Neural cell (in vitro differentiated cells): ENCODE measurements at regions not wholly inside any gene's neighbourhood (a gene's known extent, or its start where the extent isn't known, plus 50 kb on each side); places are given as distances from the start of the nearest gene placed in this dataset.

Experiments
- H2AFZ ChIP-seq: fragments of 200-600, 300-800 bp; sonication (generic), shearing (Covaris generic); 2 replicates; pipeline ENCODE4 v1.6.0; 2014; ENCODE audit warnings: low read depth, mild to moderate bottlenecking, antibody characterized with exemption, low read length, moderate library complexity
- H3F3A ChIP-seq: fragments of 200-600 bp; shearing (Covaris generic); 2 replicates; pipeline ENCODE4 v1.6.1; 2016; ENCODE audit warnings: mild to moderate bottlenecking, moderate library complexity, mixed read lengths, antibody characterized with exemption, low read length; ENCODE audit not compliant: insufficient read depth, poor library complexity, severe bottlenecking
- H3K27ac ChIP-seq: fragments of 200-600, 300-800 bp; sonication (generic), shearing (Covaris generic); 2 replicates; pipeline ENCODE4 v1.5.1; 2014; ENCODE audit warnings: mild to moderate bottlenecking, low read length, moderate library complexity
- H3K27me3 ChIP-seq: fragments of 300-800, 200-600 bp; sonication (generic), shearing (Covaris generic); 2 replicates; pipeline ENCODE4 v1.6.0; 2014; ENCODE audit warnings: mild to moderate bottlenecking, low read depth, low read length, moderate library complexity; ENCODE audit not compliant: insufficient read depth
- H3K36me3 ChIP-seq: fragments of 300-800, 200-600 bp; sonication (generic), shearing (Covaris generic); 2 replicates; pipeline ENCODE4 v1.5.1; 2014; ENCODE audit warnings: mild to moderate bottlenecking, antibody characterized with exemption, low read length, moderate library complexity; ENCODE audit not compliant: insufficient read depth
- H3K4me2 ChIP-seq: fragments of 300-800, 200-600 bp; sonication (generic), shearing (Covaris generic); 2 replicates; pipeline ENCODE4 v1.6.0; 2014; ENCODE audit warnings: mild to moderate bottlenecking, low read length
- H3K4me3 ChIP-seq: fragments of 300-800, 200-600 bp; sonication (generic), shearing (Covaris generic); 2 replicates; pipeline ENCODE4 v1.5.1; 2014; ENCODE audit warnings: mild to moderate bottlenecking, low read length, moderate library complexity
- H3K79me2 ChIP-seq: fragments of 200-600 bp; shearing (Covaris generic); replicated peaks from 2 replicates; pipeline ENCODE4 v1.6.0; 2014; ENCODE audit warnings: mild to moderate bottlenecking, low read length, moderate library complexity; ENCODE audit not compliant: insufficient read depth
- H3K9ac ChIP-seq: fragments of 300-800, 200-600 bp; sonication (generic), shearing (Covaris generic); 2 replicates; pipeline ENCODE4 v1.6.1; 2016; ENCODE audit warnings: mild to moderate bottlenecking, low read length, mixed read lengths
- H3K9me2 ChIP-seq: fragments of 200-600 bp; shearing (Covaris generic); 2 replicates; pipeline ENCODE4 v1.6.1; 2016; ENCODE audit warnings: mild to moderate bottlenecking, low read length, mixed read lengths; ENCODE audit not compliant: insufficient read depth
- H3K9me3 ChIP-seq: fragments of 200-600, 300-800 bp; sonication (generic), shearing (Covaris generic); 2 replicates; pipeline ENCODE4 v1.6.1; 2016; ENCODE audit warnings: mild to moderate bottlenecking, mixed run types, low read length, moderate library complexity, mixed read lengths
- H4K20me1 ChIP-seq: fragments of 200-600 bp; shearing (Covaris generic); 2 replicates; pipeline ENCODE4 v1.6.1; 2016; ENCODE audit warnings: mild to moderate bottlenecking, mixed run types; ENCODE audit not compliant: insufficient read depth
- EP300 ChIP-seq: fragments of 450-650 bp; conservative IDR thresholded peaks from 2 replicates; pipeline ENCODE4 v1.6.1; 2014; ENCODE audit warnings: antibody characterized with exemption, mild to moderate bottlenecking, moderate library complexity; ENCODE audit not compliant: poor library complexity, severe bottlenecking
- EZH2 ChIP-seq: fragments of 200-600, 300-800 bp; shearing (Covaris generic), sonication (generic); IDR thresholded peaks from 2 replicates; pipeline ENCODE4 v1.6.1; 2014; ENCODE audit warnings: antibody characterized with exemption, low read length, borderline replicate concordance, mild to moderate bottlenecking; ENCODE audit not compliant: insufficient read depth, poor library complexity, severe bottlenecking
- MXI1 ChIP-seq: fragments of 450-650 bp; conservative IDR thresholded peaks from 2 replicates; pipeline ENCODE4 v1.6.1; 2014; ENCODE audit warnings: antibody characterized with exemption, mild to moderate bottlenecking; ENCODE audit not compliant: poor library complexity, severe bottlenecking
- POLR2AphosphoS5 ChIP-seq: IDR thresholded peaks from 2 replicates; pipeline ENCODE4 v1.6.1; 2012
- RAD21 ChIP-seq: fragments of 450-650 bp; conservative IDR thresholded peaks from 2 replicates; pipeline ENCODE4 v1.6.1; 2014; ENCODE audit warnings: antibody characterized with exemption, mild to moderate bottlenecking, moderate library complexity
- REST ChIP-seq: IDR thresholded peaks from 2 replicates; pipeline ENCODE4 v1.6.1; 2012; ENCODE audit warnings: borderline replicate concordance
- SMC3 ChIP-seq: fragments of 450-650 bp; conservative IDR thresholded peaks from 2 replicates; pipeline ENCODE4 v1.6.1; 2014; ENCODE audit warnings: antibody characterized with exemption, mild to moderate bottlenecking, moderate library complexity; ENCODE audit not compliant: poor library complexity
- TAF1 ChIP-seq: IDR thresholded peaks from 2 replicates; pipeline ENCODE4 v1.6.1; 2012; ENCODE audit warnings: low read depth
- TF ChIP-seq, protein P1 (sequence below): fragments of 450-650 bp; IDR thresholded peaks from 2 replicates; pipeline ENCODE4 v1.5.1; 2014; ENCODE audit warnings: antibody characterized with exemption, mild to moderate bottlenecking, moderate library complexity; ENCODE audit not compliant: poor library complexity, severe bottlenecking

DNA sequence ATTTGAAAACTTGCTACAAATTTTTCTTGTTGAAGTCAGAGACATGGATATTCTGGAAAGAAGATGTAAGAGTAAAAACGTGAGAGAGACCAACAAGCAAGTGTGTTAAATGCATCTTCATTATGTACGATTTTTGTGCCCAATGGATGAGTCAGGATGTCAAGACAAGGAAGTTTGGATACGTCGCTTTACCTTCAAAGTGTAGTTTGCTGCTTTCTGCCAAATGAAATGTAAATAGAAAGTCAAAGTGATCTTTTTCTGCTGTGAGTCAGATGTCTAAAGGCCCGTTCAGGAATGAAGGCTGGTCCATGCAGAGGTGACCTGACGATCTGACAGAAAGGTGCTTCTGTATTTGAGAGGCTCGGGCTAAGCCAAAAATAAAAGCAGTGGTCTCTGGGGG, 273.1 kb upstream of the PIK3R1 start:
- Histone ChIP-seq H3K9me2 (no peaks in the 10 kb centered on the region), H3K27ac (no peak overlapping the region), H3K9me3 (no peaks in the 10 kb centered on the region)

DNA sequence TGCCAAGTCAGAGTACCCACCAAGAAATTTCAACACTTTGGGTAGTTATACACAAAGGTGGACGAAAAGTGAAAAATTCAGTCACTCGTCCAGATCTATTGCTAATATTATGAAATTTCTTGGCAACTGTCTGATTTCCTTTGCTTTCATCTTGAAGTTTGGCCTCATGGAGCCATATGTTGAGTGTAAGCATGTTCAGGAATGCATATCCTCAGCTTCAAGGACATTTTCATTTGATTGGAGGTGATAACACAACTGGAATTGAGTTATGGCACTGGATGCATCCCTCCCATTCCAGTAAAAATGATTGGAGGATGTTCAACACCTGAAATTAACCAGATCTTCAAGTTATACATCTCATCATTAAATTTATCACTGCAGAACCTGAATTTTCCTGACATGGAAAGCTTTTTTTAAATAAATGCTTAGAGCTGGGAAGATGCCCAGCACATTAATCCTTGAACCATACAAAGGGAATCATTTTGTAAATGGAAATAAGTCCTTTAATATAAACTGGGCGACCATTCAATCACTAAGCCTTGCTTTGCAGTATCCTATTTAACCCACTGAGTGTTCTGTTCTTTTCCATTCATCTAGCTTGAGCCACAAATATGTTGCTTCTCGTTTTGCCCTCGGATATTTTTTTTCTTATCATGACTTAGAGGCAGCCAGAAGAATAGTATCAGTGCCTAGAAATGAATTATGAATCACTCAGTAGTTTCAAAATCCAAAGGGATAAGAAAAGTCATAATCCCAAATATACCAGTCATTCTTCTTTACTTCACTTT, 273.7 kb upstream of the PIK3R1 start:
- H3K9me3 ChIP-seq: no peaks in the 10 kb centered on the region
- H4K20me1 ChIP-seq: no peaks in the 10 kb centered on the region
- H2AFZ ChIP-seq: no peak overlapping the region
- H3K27ac ChIP-seq: no peak overlapping the region
- H3K4me3 ChIP-seq: no peak overlapping the region
- no peaks in the 10 kb centered on the region for H3K36me3 ChIP-seq
- no peaks in the 10 kb centered on the region for H3K79me2 ChIP-seq
- H3K27me3 ChIP-seq: no peaks in the 10 kb centered on the region
- no peaks in the 10 kb centered on the region for H3F3A ChIP-seq
- H3K4me2 ChIP-seq: no peak overlapping the region
- no peaks in the 10 kb centered on the region for H3K9me2 ChIP-seq
- H3K9ac ChIP-seq: no peak overlapping the region
- TF ChIP-seq, protein P1, sequence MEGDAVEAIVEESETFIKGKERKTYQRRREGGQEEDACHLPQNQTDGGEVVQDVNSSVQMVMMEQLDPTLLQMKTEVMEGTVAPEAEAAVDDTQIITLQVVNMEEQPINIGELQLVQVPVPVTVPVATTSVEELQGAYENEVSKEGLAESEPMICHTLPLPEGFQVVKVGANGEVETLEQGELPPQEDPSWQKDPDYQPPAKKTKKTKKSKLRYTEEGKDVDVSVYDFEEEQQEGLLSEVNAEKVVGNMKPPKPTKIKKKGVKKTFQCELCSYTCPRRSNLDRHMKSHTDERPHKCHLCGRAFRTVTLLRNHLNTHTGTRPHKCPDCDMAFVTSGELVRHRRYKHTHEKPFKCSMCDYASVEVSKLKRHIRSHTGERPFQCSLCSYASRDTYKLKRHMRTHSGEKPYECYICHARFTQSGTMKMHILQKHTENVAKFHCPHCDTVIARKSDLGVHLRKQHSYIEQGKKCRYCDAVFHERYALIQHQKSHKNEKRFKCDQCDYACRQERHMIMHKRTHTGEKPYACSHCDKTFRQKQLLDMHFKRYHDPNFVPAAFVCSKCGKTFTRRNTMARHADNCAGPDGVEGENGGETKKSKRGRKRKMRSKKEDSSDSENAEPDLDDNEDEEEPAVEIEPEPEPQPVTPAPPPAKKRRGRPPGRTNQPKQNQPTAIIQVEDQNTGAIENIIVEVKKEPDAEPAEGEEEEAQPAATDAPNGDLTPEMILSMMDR: no peak
- TF ChIP-seq REST (no peak), MXI1 (no peak), EP300 (no peak), RAD21 (no peak), SMC3 (no peak), POLR2AphosphoS5 (no peak)

More for the DNA sequence above, 273.1 kb upstream of the PIK3R1 start:
- H3K4me2 ChIP-seq: no peak overlapping the region
- no peak overlapping the region for H3K4me3 ChIP-seq
- no peaks in the 10 kb centered on the region for H3F3A ChIP-seq
- no peaks in the 10 kb centered on the region for H4K20me1 ChIP-seq
- H3K36me3 ChIP-seq: no peaks in the 10 kb centered on the region
- no peaks in the 10 kb centered on the region for H3K27me3 ChIP-seq
- no peaks in the 10 kb centered on the region for H3K79me2 ChIP-seq
- no peak for TF ChIP-seq RAD21
- TF ChIP-seq REST: no peak
- TF ChIP-seq SMC3: no peak
- TF ChIP-seq MXI1: no peak
- no peak for TF ChIP-seq TAF1
- no peak for TF ChIP-seq EP300
- TF ChIP-seq POLR2AphosphoS5: no peak
- TF ChIP-seq, protein P1: no peak
- TF ChIP-seq EZH2: no peak
- H2AFZ ChIP-seq: no peak overlapping the region
- no peak overlapping the region for H3K9ac ChIP-seq
